Suprapubic skin (tissue), 3 donors: ENCODE measurements at regions not wholly inside any gene's neighbourhood (a gene's known extent, or its start where the extent isn't known, plus 50 kb on each side); places are given as distances from the start of the nearest gene placed in this dataset.

ENCODE experiments used
- CTCF ChIP-seq, 2 donors: fragments of 200-600 bp in 1 of 2; fragments of 450-650 bp in 1 of 2; sonication (generic) in 1 of 2; IDR thresholded peaks; one replicate each; pipeline ENCODE4 v1.5.1; 2016 to 2019; ENCODE audit warnings: antibody characterized with exemption in 2 of 2, mild to moderate bottlenecking in 1 of 2, moderate library complexity in 1 of 2
- EP300 ChIP-seq: sonication (generic); formaldehyde crosslinking; IDR thresholded peaks from one replicate; pipeline ENCODE4 v1.6.1; 2017; ENCODE audit warnings: antibody characterized with exemption
- POLR2A ChIP-seq, 2 donors: fragments of 450-650 bp; IDR thresholded peaks; one replicate each; pipeline ENCODE4 v1.6.1; 2017; ENCODE audit warnings: antibody characterized with exemption in 2 of 2, mild to moderate bottlenecking in 2 of 2, moderate library complexity in 2 of 2

DNA sequence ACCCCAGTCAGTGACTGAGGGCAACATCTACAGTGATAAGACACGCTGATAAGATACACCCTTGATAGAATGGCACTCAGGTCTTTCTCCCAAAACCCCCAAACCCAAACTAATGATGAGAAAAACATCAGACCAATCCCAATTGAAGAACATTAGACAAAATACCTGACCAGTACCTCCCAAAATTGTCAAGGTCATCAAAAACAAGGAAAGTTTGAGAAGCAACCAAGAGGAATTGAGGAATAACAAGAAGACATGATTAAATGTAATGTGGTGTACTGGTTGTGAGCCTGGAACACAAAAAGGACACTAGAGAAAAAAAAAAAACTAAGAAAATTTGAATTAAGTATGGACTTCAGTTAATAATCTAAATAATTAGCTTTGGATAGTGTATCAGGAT is 222.8 kb downstream of the GAS1 start:
- TF ChIP-seq POLR2A (IDR thresholded peaks at IDR 0.05), result no peak
- no peak for TF ChIP-seq CTCF (IDR thresholded peaks at IDR 0.05)
- no peak for TF ChIP-seq EP300
